GM11168 (cell line): ENCODE measurements at regions not wholly inside any gene's neighbourhood (a gene's known extent, or its start where the extent isn't known, plus 50 kb on each side); places are given as distances from the start of the nearest gene placed in this dataset.

ENCODE experiments used
- in situ Hi-C: fragments of 300-500 bp; cut with MboI; formaldehyde crosslinking; loops from one replicate; pipeline ENCODE4 v1.12.0; 2022; ENCODE audit warnings: low sequenced_read_pairs; ENCODE audit not compliant: unreplicated experiment

- in situ Hi-C loops: no loop called here
Observed at GRCh38 chr2:59680863-59681262, 872.6 kb downstream of the BCL11A start.

- in situ Hi-C loops: no loop called here
Observed at GRCh38 chr2:59677158-59677557, 876.3 kb downstream of the BCL11A start.

GRCh38 chr2:59674100-59674499, 879.4 kb downstream of the BCL11A start:
- in situ Hi-C loops: no loop called here

GRCh38 chr2:59665021-59665420, 888.4 kb downstream of the BCL11A start:
- in situ Hi-C loops: no loop called here

GRCh38 chr2:59662127-59662861, 891.2 kb downstream of the BCL11A start:
- in situ Hi-C loops: no loop called here

GRCh38 chr2:59660262-59660661, 893.2 kb downstream of the BCL11A start:
- in situ Hi-C loops: no loop called here

- in situ Hi-C loops: no loop called here
Observed at GRCh38 chr2:59658906-59659635, 894.4 kb downstream of the BCL11A start.

- in situ Hi-C loops: no loop called here
Observed at GRCh38 chr2:59655809-59656208, 897.6 kb downstream of the BCL11A start.

- in situ Hi-C loops: no loop called here
Observed at GRCh38 chr2:59654710-59655109, 898.7 kb downstream of the BCL11A start.

GRCh38 chr2:59653164-59653563, 900.3 kb downstream of the BCL11A start:
- in situ Hi-C loops: no loop called here

GRCh38 chr2:59630789-59631188, 922.7 kb downstream of the BCL11A start:
- in situ Hi-C loops: no loop called here

- in situ Hi-C loops: no loop called here
Observed at GRCh38 chr2:59627599-59627998, 925.9 kb downstream of the BCL11A start.

GRCh38 chr2:59622599-59623308, 930.7 kb downstream of the BCL11A start:
- in situ Hi-C loops: no loop called here

GRCh38 chr2:59604123-59604522, 949.3 kb downstream of the BCL11A start:
- in situ Hi-C loops: no loop called here

- in situ Hi-C loops: no loop called here
Observed at GRCh38 chr2:59594671-59595222, 958.7 kb downstream of the BCL11A start.

GRCh38 chr2:59590798-59591197, 962.7 kb downstream of the BCL11A start:
- in situ Hi-C loops: no loop called here

- in situ Hi-C loops: no loop called here
Observed at GRCh38 chr2:59589881-59590280, 963.6 kb downstream of the BCL11A start.

GRCh38 chr2:59588286-59588685, 965.2 kb downstream of the BCL11A start:
- in situ Hi-C loops: no loop called here

- in situ Hi-C loops: no loop called here
Observed at GRCh38 chr2:59586176-59586575, 967.3 kb downstream of the BCL11A start.

- in situ Hi-C loops: no loop called here
Observed at GRCh38 chr2:59585655-59586054, 967.8 kb downstream of the BCL11A start.

- in situ Hi-C loops: no loop called here
Observed at GRCh38 chr2:59584958-59585357, 968.5 kb downstream of the BCL11A start.
